ENCODE measurements at regions not wholly inside any gene's neighbourhood (a gene's known extent, or its start where the extent isn't known, plus 50 kb on each side); places are given as distances from the start of the nearest gene placed in this dataset.
"Not testable (repeated sequence)": the region's sequence is repeated elsewhere in the genome, so short reads cannot be mapped to it uniquely, and the experiment has no call there.

- DNase-seq (ENCODE audit: low spot score); FAIRE-seq: not testable (repeated sequence)
Observed at GRCh38 chr1:157330177-157330576, 192.0 kb upstream of the ETV3 start.

- DNase-seq (ENCODE audit: low spot score): not testable (repeated sequence)
- peak; percentile 2 for FAIRE-seq
Observed at GRCh38 chr1:157328120-157328519, 189.9 kb upstream of the ETV3 start.

- FAIRE-seq: no peak
Observed at GRCh38 chr1:157326173-157326859, 188.1 kb upstream of the ETV3 start.

GRCh38 chr1:157325220-157325619 lies 187.0 kb upstream of the ETV3 start:
- FAIRE-seq (no peak), DNase-seq (ENCODE audit: low spot score) (no peak)

More at GRCh38 chr1:157326173-157326859, 188.1 kb upstream of the ETV3 start:
- no peak for DNase-seq (ENCODE audit: low spot score)

- not testable (repeated sequence) for FAIRE-seq; DNase-seq (ENCODE audit: low spot score)
Observed at GRCh38 chr1:157321972-157322371, 183.8 kb upstream of the ETV3 start.

- DNase-seq (ENCODE audit: low spot score) (no peak), FAIRE-seq (no peak)
Observed at GRCh38 chr1:157319567-157319966, 181.4 kb upstream of the ETV3 start.

GRCh38 chr1:157317229-157317628 lies 179.0 kb upstream of the ETV3 start:
- FAIRE-seq; DNase-seq (ENCODE audit: low spot score): not testable (repeated sequence)

- DNase-seq (ENCODE audit: low spot score) (no peak), FAIRE-seq (no peak)
Observed at GRCh38 chr1:157315544-157315943, 177.3 kb upstream of the ETV3 start.

- FAIRE-seq (no peak), DNase-seq (ENCODE audit: low spot score) (no peak)
Observed at GRCh38 chr1:157314408-157314807, 176.2 kb upstream of the ETV3 start.

GRCh38 chr1:157313240-157313807 lies 175.1 kb upstream of the ETV3 start:
- DNase-seq (ENCODE audit: low spot score) (no peak), FAIRE-seq (no peak)

GRCh38 chr1:157312082-157312812 lies 174.1 kb upstream of the ETV3 start:
- no peak for FAIRE-seq

GRCh38 chr1:157311730-157312081 lies 173.5 kb upstream of the ETV3 start:
- FAIRE-seq (no peak), DNase-seq (ENCODE audit: low spot score) (no peak)

More at GRCh38 chr1:157312082-157312812, 174.1 kb upstream of the ETV3 start:
- DNase-seq (ENCODE audit: low spot score): no peak

- not testable (repeated sequence) for DNase-seq (ENCODE audit: low spot score); FAIRE-seq
Observed at GRCh38 chr1:157310805-157311729, 172.9 kb upstream of the ETV3 start.

GRCh38 chr1:157310401-157310800 lies 172.2 kb upstream of the ETV3 start:
- FAIRE-seq: no peak

GRCh38 chr1:157307491-157307890 lies 169.3 kb upstream of the ETV3 start:
- no peak for DNase-seq (ENCODE audit: low spot score)
- FAIRE-seq: no peak

More at GRCh38 chr1:157310401-157310800, 172.2 kb upstream of the ETV3 start:
- no peak for DNase-seq (ENCODE audit: low spot score)

GRCh38 chr1:157306896-157307295 lies 168.7 kb upstream of the ETV3 start:
- FAIRE-seq (no peak), DNase-seq (ENCODE audit: low spot score) (no peak)

- no peak for DNase-seq (ENCODE audit: low spot score)
- FAIRE-seq: no peak
Observed at GRCh38 chr1:157304271-157304670, 166.1 kb upstream of the ETV3 start.

- FAIRE-seq (no peak), DNase-seq (ENCODE audit: low spot score) (no peak)
Observed at GRCh38 chr1:157302724-157303123, 164.5 kb upstream of the ETV3 start.

GRCh38 chr1:157302199-157302497 lies 164.0 kb upstream of the ETV3 start:
- DNase-seq (ENCODE audit: low spot score) (no peak), FAIRE-seq (no peak)

- DNase-seq (ENCODE audit: low spot score) (no peak), FAIRE-seq (no peak)
Observed at GRCh38 chr1:157301477-157302198, 163.4 kb upstream of the ETV3 start.

Measured in RCC 7860 (cell line).